Body of pancreas (tissue), 4 donors: ENCODE measurements at regions not wholly inside any gene's neighbourhood (a gene's known extent, or its start where the extent isn't known, plus 50 kb on each side); places are given as distances from the start of the nearest gene placed in this dataset.

Source experiments
- ATAC-seq: fragments of 150-250 bp; one replicate; pipeline ENCODE4 v1.9.1; 2016
- DNase-seq, 4 donors: peaks; one replicate each; pipeline ENCODE4 v3.0.0-alpha.2; 2019
- H3K27ac ChIP-seq, 4 donors: fragments of 200-600 bp; sonication (generic); 1 replicate in 3 of 4; 2 replicates in 1 of 4; pipeline versions ENCODE4 v1.5.1 to v1.6.1; 2016 to 2019; ENCODE audit warnings: mild to moderate bottlenecking in 1 of 4, mixed read lengths in 1 of 4, moderate library complexity in 1 of 4
- H3K27me3 ChIP-seq, 2 donors: fragments of 200-600 bp; sonication (generic); one replicate each; pipeline ENCODE4 v1.6.0; 2016; ENCODE audit warnings: mild to moderate bottlenecking in 1 of 2
- H3K36me3 ChIP-seq, 2 donors: fragments of 200-600 bp; sonication (generic); replicated peaks in 1 of 2; 2 replicates each; pipeline ENCODE4 v1.5.1; 2016; ENCODE audit warnings: low read depth in 2 of 2; ENCODE audit not compliant: insufficient read depth in 1 of 2
- H3K4me1 ChIP-seq: fragments of 200-600 bp; sonication (generic); one replicate; pipeline ENCODE4 v1.6.0; 2016
- H3K4me3 ChIP-seq, 2 donors: fragments of 200-600 bp; sonication (generic); 1 replicate in 1 of 2; 2 replicates in 1 of 2; pipeline ENCODE4 v1.5.1; 2016 to 2019
- H3K9me3 ChIP-seq, 3 donors: fragments of 200-600 bp; sonication (generic); 1 replicate in 2 of 3; 2 replicates in 1 of 3; pipeline ENCODE4 v1.5.1; 2016
- CTCF ChIP-seq, 7 experiments: fragments of 450-650 bp in 4 of 7; fragments of 200-600 bp in 3 of 7; sonication (generic) in 3 of 7; IDR thresholded peaks; one replicate each; pipeline ENCODE4 v1.5.1; 2016 to 2019; ENCODE audit warnings: antibody characterized with exemption in 7 of 7
- POLR2A ChIP-seq, 3 donors: fragments of 450-650 bp; IDR thresholded peaks; one replicate each; pipeline ENCODE4 v1.6.1; 2016; ENCODE audit warnings: antibody characterized with exemption in 3 of 3, mild to moderate bottlenecking in 2 of 3
- WGBS, 2 donors: methylation state at CpG; one replicate each; pipeline ENCODE4 v1.1.5; 2017; 5-methylcytosine and 5-hydroxymethylcytosine counted together
- intact Hi-C: fragments of 100-400 bp; cut with DNase I; formaldehyde crosslinking; loops from one replicate; pipeline ENCODE4 v1.15.1; 2023

GRCh38 chr10:106338486-106338885, 826.0 kb downstream of the SORCS1 start:
- no peak overlapping the region for H3K27ac ChIP-seq
- TF ChIP-seq CTCF (IDR thresholded peaks at IDR 0.05) (no peak), POLR2A (IDR thresholded peaks at IDR 0.05) (no peak)
- no peak for ATAC-seq
- DNase-seq: no peak
- H3K36me3 ChIP-seq: no peaks in the 10 kb centered on the region
- no peaks in the 10 kb centered on the region for H3K4me1 ChIP-seq
- H3K27me3 ChIP-seq: no peaks in the 10 kb centered on the region
- intact Hi-C loops: no loop called here
- WGBS, 2 donors: 5 to 22% methylated on average over 2 of the region's 2 CpGs
- no peaks in the 10 kb centered on the region for H3K9me3 ChIP-seq
- no peak overlapping the region for H3K4me3 ChIP-seq

GRCh38 chr10:106336874-106337273, 827.6 kb downstream of the SORCS1 start:
- no peak overlapping the region for H3K27ac ChIP-seq
- DNase-seq (no peak), ATAC-seq (no peak)
- no peak for TF ChIP-seq CTCF (IDR thresholded peaks at IDR 0.05)
- TF ChIP-seq POLR2A (IDR thresholded peaks at IDR 0.05): no peak
- intact Hi-C loops: no loop called here
- no peak overlapping the region for H3K4me3 ChIP-seq
- no peaks in the 10 kb centered on the region for H3K27me3 ChIP-seq
- 71 to 74% methylated on average over 5 of the region's 5 CpGs for WGBS, 2 donors
- no peaks in the 10 kb centered on the region for H3K4me1 ChIP-seq
- H3K36me3 ChIP-seq: no peaks in the 10 kb centered on the region
- H3K9me3 ChIP-seq: no peaks in the 10 kb centered on the region

GRCh38 chr10:106327747-106328146, 836.8 kb downstream of the SORCS1 start:
- no peaks in the 10 kb centered on the region for H3K27me3 ChIP-seq
- H3K4me1 ChIP-seq: no peaks in the 10 kb centered on the region
- WGBS, 2 donors: 59 to 65% methylated on average over 3 of the region's 3 CpGs
- intact Hi-C loops: no loop called here
- peaks cover 0 to 10% (median 0%) of the 10 kb centered on the region in 3 donors for H3K9me3 ChIP-seq
- no peak for DNase-seq
- H3K4me3 ChIP-seq: no peak overlapping the region
- TF ChIP-seq POLR2A (IDR thresholded peaks at IDR 0.05) (no peak), CTCF (IDR thresholded peaks at IDR 0.05) (no peak)
- no peak overlapping the region for H3K27ac ChIP-seq
- ATAC-seq: no peak
- no peaks in the 10 kb centered on the region for H3K36me3 ChIP-seq

GRCh38 chr10:106320876-106321275, 843.6 kb downstream of the SORCS1 start:
- DNase-seq: no peak
- H3K27ac ChIP-seq: no peak overlapping the region
- H3K9me3 ChIP-seq: no peaks in the 10 kb centered on the region
- H3K4me1 ChIP-seq: no peaks in the 10 kb centered on the region
- TF ChIP-seq POLR2A (IDR thresholded peaks at IDR 0.05): no peak
- TF ChIP-seq CTCF (IDR thresholded peaks at IDR 0.05): no peak
- H3K4me3 ChIP-seq: no peak overlapping the region
- intact Hi-C loops: no loop called here
- no peaks in the 10 kb centered on the region for H3K27me3 ChIP-seq
- no peak for ATAC-seq
- 63 to 83% methylated on average over 2 to 3 of the region's 3 CpGs for WGBS, 2 donors
- no peaks in the 10 kb centered on the region for H3K36me3 ChIP-seq

- DNase-seq (no peak), ATAC-seq (no peak)
- H3K27me3 ChIP-seq: no peaks in the 10 kb centered on the region
- TF ChIP-seq POLR2A (IDR thresholded peaks at IDR 0.05) (no peak), CTCF (IDR thresholded peaks at IDR 0.05) (no peak)
- intact Hi-C loops: no loop called here
- no peaks in the 10 kb centered on the region for H3K36me3 ChIP-seq
- no peak overlapping the region for H3K4me3 ChIP-seq
- H3K27ac ChIP-seq: no peak overlapping the region
- no peaks in the 10 kb centered on the region for H3K4me1 ChIP-seq
- 72 to 87% methylated on average over 5 of the region's 5 CpGs for WGBS, 2 donors
- H3K9me3 ChIP-seq: no peaks in the 10 kb centered on the region
Observed at GRCh38 chr10:106320078-106320477, 844.4 kb downstream of the SORCS1 start.
